ENCODE measurements at regions not wholly inside any gene's neighbourhood (a gene's known extent, or its start where the extent isn't known, plus 50 kb on each side); places are given as distances from the start of the nearest gene placed in this dataset.
"Not testable (repeated sequence)": the region's sequence is repeated elsewhere in the genome, so short reads cannot be mapped to it uniquely, and the experiment has no call there.

DNA sequence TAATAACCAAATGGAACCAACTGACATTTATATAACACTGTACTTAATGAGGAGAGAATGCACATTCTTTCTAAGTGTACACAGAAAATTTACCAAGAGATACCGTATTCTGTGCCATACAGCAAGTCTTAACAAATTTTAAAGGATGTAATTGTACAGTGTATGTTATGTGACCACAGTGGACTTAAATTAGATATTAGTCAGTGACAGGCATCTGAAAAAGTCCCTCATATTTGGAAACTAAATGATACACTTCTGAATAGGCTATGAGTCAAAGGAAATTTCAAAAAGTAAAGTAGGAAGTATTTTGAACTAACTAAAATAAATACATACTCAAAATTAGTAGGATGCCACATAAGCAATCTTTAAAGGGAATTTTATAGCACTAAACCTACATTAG, 59.6 kb upstream of the P3H2 start:
- H3K27me3 ChIP-seq (ENCODE audit: control insufficient read depth in 3 of 3, insufficient read depth in 3 of 3, low read depth in 1 of 3, low read length in 3 of 3) = no peaks in the 10 kb centered on the region
- no peak overlapping the region for H3K27ac ChIP-seq (replicated peaks; ENCODE audit: low read length)
- H3K36me3 ChIP-seq (replicated peaks in 1 of 2; ENCODE audit: control insufficient read depth in 2 of 2, insufficient read depth in 2 of 2, low read length in 2 of 2) = no peaks in the 10 kb centered on the region
- H2BK12ac ChIP-seq (ENCODE audit: low read length) = no peak overlapping the region
- no peak overlapping the region for H3K4ac ChIP-seq (ENCODE audit: low read length)
- peaks cover 0 to 3% of the 10 kb centered on the region in 2 donors for H3K9me3 ChIP-seq (replicated peaks in 1 of 2; ENCODE audit: control insufficient read depth in 2 of 2, insufficient read depth in 1 of 2, low read depth in 1 of 2, low read length in 2 of 2)
- H2BK15ac ChIP-seq (ENCODE audit: low read length) = no peak overlapping the region
- WGBS, 2 donors (ENCODE audit: extremely low coverage in 2 of 2, insufficient read length in 2 of 2, insufficient replicate concordance in 1 of 2) = no CpG with 5 or more reads among the region's 1 CpG
- no peak for DNase-seq (ENCODE audit: low spot score)
- no peak overlapping the region for H2BK120ac ChIP-seq (ENCODE audit: low read depth, low read length)
- H3K79me1 ChIP-seq (ENCODE audit: low read depth, low read length) = no peaks in the 10 kb centered on the region
- no peak overlapping the region for H3K18ac ChIP-seq (ENCODE audit: low read length)
- H4K8ac ChIP-seq (ENCODE audit: low read depth, low read length) = no peak overlapping the region
- no peak overlapping the region for H3K4me2 ChIP-seq (ENCODE audit: insufficient read depth, low read length, poor library complexity, severe bottlenecking)
- H4K91ac ChIP-seq (ENCODE audit: low read depth, low read length, poor library complexity) = no peak overlapping the region
- peaks cover 3 to 4% of the 10 kb centered on the region in 2 donors for H3K4me1 ChIP-seq (ENCODE audit: control insufficient read depth in 2 of 2, insufficient read depth in 1 of 2, low read depth in 1 of 2, low read length in 2 of 2)
- no peak overlapping the region for H3K14ac ChIP-seq (ENCODE audit: low read length)
- H3K9ac ChIP-seq (ENCODE audit: low read depth, low read length, poor library complexity) = no peak overlapping the region
- H2BK5ac ChIP-seq (ENCODE audit: low read length) = no peak overlapping the region
- no peak overlapping the region for H3K4me3 ChIP-seq (ENCODE audit: low read length in 2 of 2)
- H2AFZ ChIP-seq (ENCODE audit: low read length) = no peak overlapping the region
- H3K23ac ChIP-seq (ENCODE audit: low read depth, low read length, poor library complexity) = no peak overlapping the region
- H2AK5ac ChIP-seq (ENCODE audit: low read depth, low read length) = no peak overlapping the region

DNA sequence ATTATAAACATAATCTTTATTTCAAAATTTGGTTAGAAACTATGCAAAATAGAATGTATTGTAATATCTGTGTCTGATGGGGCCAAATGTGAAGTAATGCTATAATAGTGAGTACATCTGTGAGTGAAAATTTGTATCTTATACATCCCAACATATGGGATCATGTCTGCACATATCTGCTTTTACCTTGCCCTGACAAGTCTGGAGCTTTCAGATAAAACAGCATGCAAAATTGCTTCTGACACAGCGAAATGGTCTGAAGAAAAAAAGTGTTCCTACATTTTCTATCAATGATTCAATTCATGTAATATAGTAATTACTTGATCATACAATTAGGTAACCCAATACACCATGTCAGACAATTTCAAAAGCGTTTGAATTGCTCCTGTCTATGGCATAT, 58.1 kb upstream of the P3H2 start:
- Histone ChIP-seq H2BK12ac (ENCODE audit: low read length) (no peak overlapping the region), H3K4me3 (ENCODE audit: low read length in 2 of 2) (no peak overlapping the region), H3K4me2 (ENCODE audit: insufficient read depth, low read length, poor library complexity, severe bottlenecking) (no peak overlapping the region), H3K14ac (ENCODE audit: low read length) (no peak overlapping the region), H3K23ac (ENCODE audit: low read depth, low read length, poor library complexity) (no peak overlapping the region), H2AK5ac (ENCODE audit: low read depth, low read length) (no peak overlapping the region), H3K4ac (ENCODE audit: low read length) (no peak overlapping the region), H3K9me3 (replicated peaks in 1 of 2; ENCODE audit: control insufficient read depth in 2 of 2, insufficient read depth in 1 of 2, low read depth in 1 of 2, low read length in 2 of 2) (peaks cover 0 to 3% of the 10 kb centered on the region in 2 donors), H2BK5ac (ENCODE audit: low read length) (no peak overlapping the region), H3K36me3 (replicated peaks in 1 of 2; ENCODE audit: control insufficient read depth in 2 of 2, insufficient read depth in 2 of 2, low read length in 2 of 2) (no peaks in the 10 kb centered on the region), H3K27ac (replicated peaks; ENCODE audit: low read length) (no peak overlapping the region), H3K27me3 (ENCODE audit: control insufficient read depth in 3 of 3, insufficient read depth in 3 of 3, low read depth in 1 of 3, low read length in 3 of 3) (no peaks in the 10 kb centered on the region), H3K18ac (ENCODE audit: low read length) (no peak overlapping the region), H4K91ac (ENCODE audit: low read depth, low read length, poor library complexity) (no peak overlapping the region), H3K9ac (ENCODE audit: low read depth, low read length, poor library complexity) (no peak overlapping the region), H2AFZ (ENCODE audit: low read length) (no peak overlapping the region), H2BK15ac (ENCODE audit: low read length) (no peak overlapping the region), H3K79me1 (ENCODE audit: low read depth, low read length) (no peaks in the 10 kb centered on the region), H3K4me1 (ENCODE audit: control insufficient read depth in 2 of 2, insufficient read depth in 1 of 2, low read depth in 1 of 2, low read length in 2 of 2) (peaks cover 3 to 4% of the 10 kb centered on the region in 2 donors), H4K8ac (ENCODE audit: low read depth, low read length) (no peak overlapping the region), H2BK120ac (ENCODE audit: low read depth, low read length) (no peak overlapping the region)
- WGBS, 2 donors (ENCODE audit: extremely low coverage in 2 of 2, insufficient read length in 2 of 2, insufficient replicate concordance in 1 of 2) = no CpG with 5 or more reads among the region's 2 CpGs
- DNase-seq (ENCODE audit: low spot score) = no peak

GRCh38 chr3:190176933-190177525, 56.3 kb upstream of the P3H2 start:
- H2AK5ac ChIP-seq (ENCODE audit: low read depth, low read length); H2BK5ac ChIP-seq (ENCODE audit: low read length); H3K14ac ChIP-seq (ENCODE audit: low read length); H3K27ac ChIP-seq (replicated peaks; ENCODE audit: low read length); H2AFZ ChIP-seq (ENCODE audit: low read length); H2BK12ac ChIP-seq (ENCODE audit: low read length); H4K91ac ChIP-seq (ENCODE audit: low read depth, low read length, poor library complexity); DNase-seq (ENCODE audit: low spot score); H2BK15ac ChIP-seq (ENCODE audit: low read length); H3K79me1 ChIP-seq (ENCODE audit: low read depth, low read length); H3K9me3 ChIP-seq (replicated peaks in 1 of 2; ENCODE audit: control insufficient read depth in 2 of 2, insufficient read depth in 1 of 2, low read depth in 1 of 2, low read length in 2 of 2); H4K8ac ChIP-seq (ENCODE audit: low read depth, low read length); H3K36me3 ChIP-seq (replicated peaks in 1 of 2; ENCODE audit: control insufficient read depth in 2 of 2, insufficient read depth in 2 of 2, low read length in 2 of 2); H3K9ac ChIP-seq (ENCODE audit: low read depth, low read length, poor library complexity); H3K4me3 ChIP-seq (ENCODE audit: low read length in 2 of 2); H3K27me3 ChIP-seq (ENCODE audit: control insufficient read depth in 3 of 3, insufficient read depth in 3 of 3, low read depth in 1 of 3, low read length in 3 of 3); H3K23ac ChIP-seq (ENCODE audit: low read depth, low read length, poor library complexity); H3K4me2 ChIP-seq (ENCODE audit: insufficient read depth, low read length, poor library complexity, severe bottlenecking); H3K4ac ChIP-seq (ENCODE audit: low read length); H3K4me1 ChIP-seq (ENCODE audit: control insufficient read depth in 2 of 2, insufficient read depth in 1 of 2, low read depth in 1 of 2, low read length in 2 of 2); H2BK120ac ChIP-seq (ENCODE audit: low read depth, low read length): not testable (repeated sequence)
- no CpG with 5 or more reads among the region's 39 CpGs for WGBS, 2 donors (ENCODE audit: extremely low coverage in 2 of 2, insufficient read length in 2 of 2, insufficient replicate concordance in 1 of 2)
- H3K18ac ChIP-seq (ENCODE audit: low read length) = peak overlapping the region; percentile 17

GRCh38 chr3:190176106-190176505, 55.4 kb upstream of the P3H2 start:
- H3K27ac ChIP-seq (replicated peaks; ENCODE audit: low read length) = peak overlapping the region; percentile 10
- not testable (repeated sequence) for H3K79me1 ChIP-seq (ENCODE audit: low read depth, low read length)

More at GRCh38 chr3:190176106-190176505, 55.4 kb upstream of the P3H2 start:
- not testable (repeated sequence) for H4K8ac ChIP-seq (ENCODE audit: low read depth, low read length); H3K4me3 ChIP-seq (ENCODE audit: low read length in 2 of 2); H3K4me2 ChIP-seq (ENCODE audit: insufficient read depth, low read length, poor library complexity, severe bottlenecking); H3K23ac ChIP-seq (ENCODE audit: low read depth, low read length, poor library complexity); H3K36me3 ChIP-seq (replicated peaks in 1 of 2; ENCODE audit: control insufficient read depth in 2 of 2, insufficient read depth in 2 of 2, low read length in 2 of 2); H2BK15ac ChIP-seq (ENCODE audit: low read length); H4K91ac ChIP-seq (ENCODE audit: low read depth, low read length, poor library complexity); H3K18ac ChIP-seq (ENCODE audit: low read length); H3K14ac ChIP-seq (ENCODE audit: low read length); H2AFZ ChIP-seq (ENCODE audit: low read length); H2AK5ac ChIP-seq (ENCODE audit: low read depth, low read length); H2BK12ac ChIP-seq (ENCODE audit: low read length); H3K9me3 ChIP-seq (replicated peaks in 1 of 2; ENCODE audit: control insufficient read depth in 2 of 2, insufficient read depth in 1 of 2, low read depth in 1 of 2, low read length in 2 of 2); H2BK120ac ChIP-seq (ENCODE audit: low read depth, low read length); DNase-seq (ENCODE audit: low spot score); H3K27me3 ChIP-seq (ENCODE audit: control insufficient read depth in 3 of 3, insufficient read depth in 3 of 3, low read depth in 1 of 3, low read length in 3 of 3); H3K4ac ChIP-seq (ENCODE audit: low read length); H2BK5ac ChIP-seq (ENCODE audit: low read length); H3K4me1 ChIP-seq (ENCODE audit: control insufficient read depth in 2 of 2, insufficient read depth in 1 of 2, low read depth in 1 of 2, low read length in 2 of 2); H3K9ac ChIP-seq (ENCODE audit: low read depth, low read length, poor library complexity)
- no CpG with 5 or more reads among the region's 10 CpGs for WGBS, 2 donors (ENCODE audit: extremely low coverage in 2 of 2, insufficient read length in 2 of 2, insufficient replicate concordance in 1 of 2)
